ENCODE measurements at regions not wholly inside any gene's neighbourhood (a gene's known extent, or its start where the extent isn't known, plus 50 kb on each side); places are given as distances from the start of the nearest gene placed in this dataset.
"Not testable (repeated sequence)": the region's sequence is repeated elsewhere in the genome, so short reads cannot be mapped to it uniquely, and the experiment has no call there.

GRCh38 chr3:104429727-104430126 is 937.0 kb upstream of the ALCAM start:
- intact Hi-C loops (cut with DNase I) = no loop called here
- H3K27ac ChIP-seq = no peak overlapping the region
- no peaks in the 10 kb centered on the region for H3K36me3 ChIP-seq
- no peak for DNase-seq (ENCODE audit: extremely low spot score in 2 of 2)
- H3K4me1 ChIP-seq = no peaks in the 10 kb centered on the region
- no peaks in the 10 kb centered on the region for H3K9me3 ChIP-seq
- TF ChIP-seq CTCF (IDR thresholded peaks at IDR 0.05) (no peak), POLR2A (IDR thresholded peaks at IDR 0.05) (no peak), POLR2AphosphoS5 (IDR thresholded peaks at IDR 0.05; ENCODE audit: insufficient read depth in 1 of 2, low read depth in 1 of 2) (no peak)
- H3K27me3 ChIP-seq = no peaks in the 10 kb centered on the region
- H3K4me3 ChIP-seq = no peak overlapping the region

- Histone ChIP-seq H3K27ac (no peak overlapping the region), H3K27me3 (no peaks in the 10 kb centered on the region), H3K9me3 (no peaks in the 10 kb centered on the region), H3K4me1 (peaks cover 8% of the 10 kb centered on the region), H3K36me3 (no peaks in the 10 kb centered on the region), H3K4me3 (no peak overlapping the region)
- TF ChIP-seq POLR2AphosphoS5 (IDR thresholded peaks at IDR 0.05; ENCODE audit: insufficient read depth in 1 of 2, low read depth in 1 of 2) (no peak), POLR2A (IDR thresholded peaks at IDR 0.05) (no peak), CTCF (IDR thresholded peaks at IDR 0.05) (no peak)
- intact Hi-C loops (cut with DNase I) = no loop called here
- DNase-seq (ENCODE audit: extremely low spot score in 2 of 2) = no peak
Measured at GRCh38 chr3:104436506-104436905, 930.2 kb upstream of the ALCAM start.

- no peaks in the 10 kb centered on the region for H3K36me3 ChIP-seq
- H3K9me3 ChIP-seq = no peaks in the 10 kb centered on the region
- no peak for TF ChIP-seq POLR2A (IDR thresholded peaks at IDR 0.05)
- no peak for TF ChIP-seq CTCF (IDR thresholded peaks at IDR 0.05)
- no peak for TF ChIP-seq POLR2AphosphoS5 (IDR thresholded peaks at IDR 0.05; ENCODE audit: insufficient read depth in 1 of 2, low read depth in 1 of 2)
- no peak overlapping the region for H3K4me3 ChIP-seq
- H3K27ac ChIP-seq = no peak overlapping the region
- intact Hi-C loops (cut with DNase I) = no loop called here
- DNase-seq (ENCODE audit: extremely low spot score in 2 of 2) = no peak
- H3K4me1 ChIP-seq = peaks cover 8% of the 10 kb centered on the region
- H3K27me3 ChIP-seq = no peaks in the 10 kb centered on the region
Measured at GRCh38 chr3:104437131-104437750, 929.5 kb upstream of the ALCAM start.

GRCh38 chr3:104437891-104438290 is 928.8 kb upstream of the ALCAM start:
- TF ChIP-seq CTCF (IDR thresholded peaks at IDR 0.05) (no peak), POLR2A (IDR thresholded peaks at IDR 0.05) (no peak), POLR2AphosphoS5 (IDR thresholded peaks at IDR 0.05; ENCODE audit: insufficient read depth in 1 of 2, low read depth in 1 of 2) (no peak)
- DNase-seq (ENCODE audit: extremely low spot score in 2 of 2) = no peak
- H3K4me1 ChIP-seq = peaks cover 8% of the 10 kb centered on the region
- H3K27ac ChIP-seq = no peak overlapping the region
- H3K9me3 ChIP-seq = no peaks in the 10 kb centered on the region
- intact Hi-C loops (cut with DNase I) = no loop called here
- no peaks in the 10 kb centered on the region for H3K27me3 ChIP-seq
- H3K36me3 ChIP-seq = no peaks in the 10 kb centered on the region
- no peak overlapping the region for H3K4me3 ChIP-seq

GRCh38 chr3:104438706-104439105 is 928.0 kb upstream of the ALCAM start:
- Histone ChIP-seq H3K4me1 (peaks cover 8% of the 10 kb centered on the region), H3K36me3 (no peaks in the 10 kb centered on the region), H3K27ac (no peak overlapping the region), H3K27me3 (no peaks in the 10 kb centered on the region), H3K4me3 (no peak overlapping the region), H3K9me3 (no peaks in the 10 kb centered on the region)
- TF ChIP-seq POLR2AphosphoS5 (IDR thresholded peaks at IDR 0.05; ENCODE audit: insufficient read depth in 1 of 2, low read depth in 1 of 2) (no peak), CTCF (IDR thresholded peaks at IDR 0.05) (no peak), POLR2A (IDR thresholded peaks at IDR 0.05) (no peak)
- intact Hi-C loops (cut with DNase I) = no loop called here
- DNase-seq (ENCODE audit: extremely low spot score in 2 of 2) = no peak

- H3K9me3 ChIP-seq; H3K27me3 ChIP-seq; H3K4me1 ChIP-seq; DNase-seq (ENCODE audit: extremely low spot score in 2 of 2); intact Hi-C loops (cut with DNase I); H3K27ac ChIP-seq; H3K4me3 ChIP-seq; H3K36me3 ChIP-seq: not testable (repeated sequence)
Measured at GRCh38 chr3:104445252-104445919, 921.3 kb upstream of the ALCAM start.
